K562 (cell line): ENCODE measurements at regions not wholly inside any gene's neighbourhood (a gene's known extent, or its start where the extent isn't known, plus 50 kb on each side); places are given as distances from the start of the nearest gene placed in this dataset.
A peak's percentile ranks its signal among the peaks of the same experiment; 100 is the strongest.

Source experiments
- ATAC-seq: fragments of 200-7000 bp; cut with Tn5 transposase; 3 replicates; pipeline ENCODE4 v1.9.1; 2020; ENCODE audit warnings: moderate library complexity
- BruUV-seq: library from RNA; stranded (reverse); fragments of 400-500 nt; replicated peaks from 2 replicates; lab custom pipeline; 2021; lab: Mats Ljungman, UMichigan
- CTCF ChIA-PET: fragments of 300-600 bp; formaldehyde crosslinking; extraction: SDS; loops from one replicate; lab custom pipeline; 2021; ENCODE audit warnings: low intra/inter-chr PET ratio; lab: Yijun Ruan, JAX
- POLR2A ChIA-PET: fragments of 300-600, 350-650 bp; sonication (Branson Sonifier 250); formaldehyde crosslinking; extraction: SDS; loops from one replicate; lab custom pipeline; 2021; ENCODE audit warnings: antibody characterized with exemption, inconsistent platforms; lab: Yijun Ruan, JAX
- DNase-seq, 4 experiments: peaks; one replicate each; pipeline versions ENCODE4 v3.0.0 to v3.0.0-alpha.2; 2011 to 2018; ENCODE audit warnings: low spot score in 3 of 4, mixed read lengths in 3 of 4; ENCODE audit errors: extremely low read depth in 1 of 4
- FAIRE-seq: peaks from 2 replicates; lab custom pipeline; 2011; peaks lifted over from hg19 to GRCh38; lab: Jason Lieb, UNC
- H2AFZ ChIP-seq: 2 replicates; pipeline ENCODE4 v1.6.0; 2011; ENCODE audit warnings: low read depth, low read length, control low read depth, inconsistent platforms
- H3K27ac ChIP-seq: fragments of 200-600 bp; 3 replicates; pipeline ENCODE4 v1.8.0; 2011; ENCODE audit warnings: low read depth, mild to moderate bottlenecking, control low read depth, inconsistent platforms, low read length, moderate library complexity, mixed read lengths; ENCODE audit errors: extremely low read depth
- H3K27me3 ChIP-seq, 2 experiments: fragments of 300-600 bp in 1 of 2; 2 replicates in 1 of 2; 3 replicates in 1 of 2; pipeline versions ENCODE4 v1.6.0 to v1.8.0; 2011; ENCODE audit warnings: inconsistent platforms in 2 of 2, low read length in 2 of 2, mild to moderate bottlenecking in 1 of 2, mixed read lengths in 1 of 2, moderate library complexity in 1 of 2; ENCODE audit not compliant: control insufficient read depth in 2 of 2, insufficient read depth in 2 of 2
- H3K36me3 ChIP-seq: fragments of 300-600 bp; 3 replicates; pipeline ENCODE4 v1.8.0; 2011; ENCODE audit warnings: mild to moderate bottlenecking, low read length, inconsistent platforms; ENCODE audit not compliant: control insufficient read depth, insufficient read depth
- H3K4me1 ChIP-seq, 2 experiments: fragments of 200-600 bp in 1 of 2; replicated peaks in 1 of 2; 2 replicates in 1 of 2; 3 replicates in 1 of 2; pipeline versions ENCODE4 v1.5.1 to v1.8.0; 2011; ENCODE audit warnings: inconsistent platforms in 2 of 2, low read length in 2 of 2, mild to moderate bottlenecking in 1 of 2, mixed read lengths in 1 of 2, moderate library complexity in 1 of 2; ENCODE audit not compliant: control insufficient read depth in 2 of 2, insufficient read depth in 2 of 2
- H3K4me2 ChIP-seq: 2 replicates; pipeline ENCODE4 v1.6.1; 2011; ENCODE audit warnings: low read length, control low read depth, inconsistent platforms, mixed read lengths; ENCODE audit not compliant: insufficient read depth
- H3K4me3 ChIP-seq: fragments of 200-600 bp; sonication (generic), shearing (Covaris generic); 2 replicates; pipeline ENCODE4 v1.5.1; 2016; ENCODE audit warnings: control low read depth, inconsistent platforms
- H3K79me2 ChIP-seq: fragments of 200-600 bp; 3 replicates; pipeline ENCODE4 v1.8.0; 2011; ENCODE audit warnings: low read length, inconsistent platforms; ENCODE audit not compliant: control insufficient read depth, insufficient read depth
- H3K9ac ChIP-seq, 2 experiments: 2 replicates each; pipeline versions ENCODE4 v1.6.0 to v1.6.1; 2011; ENCODE audit warnings: low read depth in 2 of 2, low read length in 2 of 2, control low read depth in 1 of 2, inconsistent platforms in 1 of 2, mild to moderate bottlenecking in 1 of 2, mixed read lengths in 1 of 2; ENCODE audit not compliant: insufficient read depth in 1 of 2
- H3K9me1 ChIP-seq: one replicate; pipeline ENCODE4 v1.6.0; 2011; ENCODE audit warnings: inconsistent platforms, mild to moderate bottlenecking, low read length, moderate library complexity; ENCODE audit not compliant: control insufficient read depth, insufficient read depth
- H3K9me3 ChIP-seq: replicated peaks from 2 replicates; pipeline ENCODE4 v1.5.1; 2011; ENCODE audit warnings: low read depth, low read length, inconsistent platforms; ENCODE audit not compliant: control insufficient read depth, insufficient read depth
- H4K20me1 ChIP-seq: replicated peaks from 2 replicates; pipeline ENCODE4 v1.6.1; 2011; ENCODE audit warnings: low read length, inconsistent platforms, mixed read lengths; ENCODE audit not compliant: control insufficient read depth, insufficient read depth
- ELF1 ChIP-seq: fragments of 200-800 bp; sonication (Bioruptor generic); IDR thresholded peaks from 2 replicates; pipeline ENCODE4 v1.6.1; 2016; ENCODE audit warnings: missing genetic modification characterization, missing compliant biosample characterization
- EZH2 ChIP-seq: IDR thresholded peaks from 2 replicates; pipeline ENCODE4 v1.6.1; 2012; ENCODE audit warnings: low read depth, mild to moderate bottlenecking, inconsistent platforms, low read length, borderline replicate concordance
- FOSL1 ChIP-seq: fragments of 200-800 bp; sonication (Bioruptor generic); conservative IDR thresholded peaks from 2 replicates; pipeline ENCODE4 v1.6.1; 2016; ENCODE audit warnings: missing genetic modification characterization, missing compliant biosample characterization
- RFX1 ChIP-seq: fragments of 450-650 bp; IDR thresholded peaks from 2 replicates; pipeline ENCODE4 v1.6.1; 2016; ENCODE audit warnings: mild to moderate bottlenecking, moderate library complexity
- ZNF695 ChIP-seq: fragments of 450-650 bp; formaldehyde crosslinking; IDR thresholded peaks from 2 replicates; pipeline ENCODE4 v1.4.0; 2020; ENCODE audit warnings: mild to moderate bottlenecking, moderate library complexity
- ZNF764 ChIP-seq: fragments of 250-450 bp; sonication (Bioruptor Pico); IDR thresholded peaks from 2 replicates; pipeline ENCODE4 v1.4.0; 2020; ENCODE audit warnings: low read depth, mild to moderate bottlenecking, moderate library complexity
- WGBS: fragments of 100-300 bp; shearing (Covaris generic); methylation state at CpG from one replicate; pipeline ENCODE4 v1.1.6; 2016; ENCODE audit warnings: low coverage, mixed read lengths; ENCODE audit not compliant: insufficient coverage; ENCODE audit errors: missing lambda C conversion rate; 5-methylcytosine and 5-hydroxymethylcytosine counted together
- in situ Hi-C: fragments of 300-500 bp; cut with MboI; formaldehyde crosslinking; loops from 4 replicates; pipeline ENCODE4 v1.15.0; 2018; ENCODE audit warnings: inconsistent platforms, mixed read lengths
- intact Hi-C: fragments of 100-400 bp; cut with micrococcal nuclease; formaldehyde crosslinking; loops from 2 replicates; pipeline ENCODE4 v1.14.2; 2022

- H3K4me3 ChIP-seq = no peak overlapping the region
- intact Hi-C loops (no loop called here), in situ Hi-C loops (no loop called here)
- TF ChIP-seq RFX1 (peak; percentile 56), EZH2 (no peak)
- no peaks in the 10 kb centered on the region for H3K36me3 ChIP-seq
- no peaks in the 10 kb centered on the region for H3K9me1 ChIP-seq
- H3K9me3 ChIP-seq = no peaks in the 10 kb centered on the region
- no peak overlapping the region for H2AFZ ChIP-seq
- no peaks in the 10 kb centered on the region; a peak in 1 of 5 replicates for H3K4me1 ChIP-seq
- peaks cover 48 to 67% of the 10 kb centered on the region in 2 experiments for H3K27me3 ChIP-seq
- DNase-seq = no peak
- no TSS peak for BruUV-seq
- no peak for FAIRE-seq
- ChIA-PET CTCF (no interaction called here), POLR2A (interaction anchor here (2.6 kb wide), 1 partner anchor 11 kb away, joined by 8 read pairs; no protein-coding TSS in a partner anchor)
- H3K9ac ChIP-seq = no peak overlapping the region
- ATAC-seq = no peak
- H4K20me1 ChIP-seq = no peaks in the 10 kb centered on the region
- 1% methylated on average over 6 of the region's 6 CpGs for WGBS
- no peak overlapping the region for H3K4me2 ChIP-seq
- no peaks in the 10 kb centered on the region for H3K79me2 ChIP-seq
- H3K27ac ChIP-seq = no peak overlapping the region
Observed at GRCh38 chr5:138651767-138652117, 76.5 kb upstream of the HSPA9 start.

- no peak overlapping the region for H2AFZ ChIP-seq
- no peak overlapping the region for H3K27ac ChIP-seq
- H3K4me2 ChIP-seq = no peak overlapping the region
- ChIA-PET POLR2A (no interaction called here), CTCF (no interaction called here)
- H3K36me3 ChIP-seq = no peaks in the 10 kb centered on the region
- under 1% methylated on average over 14 of the region's 14 CpGs for WGBS
- no TSS peak for BruUV-seq
- no peaks in the 10 kb centered on the region for H3K9me3 ChIP-seq
- peak; percentile 22; the same call in 2 of the 3 replicates for ATAC-seq
- no peaks in the 10 kb centered on the region; a peak in 1 of 5 replicates for H3K4me1 ChIP-seq
- peaks cover 50 to 72% of the 10 kb centered on the region in 2 experiments for H3K27me3 ChIP-seq
- H4K20me1 ChIP-seq = no peaks in the 10 kb centered on the region; the same call in 1 of the 2 replicates
- H3K4me3 ChIP-seq = no peak overlapping the region
- in situ Hi-C loops = no loop called here
- no peaks in the 10 kb centered on the region for H3K79me2 ChIP-seq
- TF ChIP-seq ZNF764 (CRISPR knock-in tag) (no peak), ELF1 (tag) (no peak), ZNF695 (CRISPR knock-in tag) (no peak), FOSL1 (tag) (no peak)
- H3K9ac ChIP-seq = no peak overlapping the region
- no peak for FAIRE-seq
- DNase-seq = no peak
- intact Hi-C loops = no loop called here
- no peaks in the 10 kb centered on the region for H3K9me1 ChIP-seq
Observed at GRCh38 chr5:138651058-138651766, 76.0 kb upstream of the HSPA9 start.
